Astrocyte of the hippocampus (primary cell): ENCODE measurements at regions not wholly inside any gene's neighbourhood (a gene's known extent, or its start where the extent isn't known, plus 50 kb on each side); places are given as distances from the start of the nearest gene placed in this dataset.
"Not testable (repeated sequence)": the region's sequence is repeated elsewhere in the genome, so short reads cannot be mapped to it uniquely, and the experiment has no call there.

Source experiments
- DNase-seq: peaks from one replicate; pipeline ENCODE4 v3.0.0; 2011; ENCODE audit warnings: low read depth, low spot score

DNA sequence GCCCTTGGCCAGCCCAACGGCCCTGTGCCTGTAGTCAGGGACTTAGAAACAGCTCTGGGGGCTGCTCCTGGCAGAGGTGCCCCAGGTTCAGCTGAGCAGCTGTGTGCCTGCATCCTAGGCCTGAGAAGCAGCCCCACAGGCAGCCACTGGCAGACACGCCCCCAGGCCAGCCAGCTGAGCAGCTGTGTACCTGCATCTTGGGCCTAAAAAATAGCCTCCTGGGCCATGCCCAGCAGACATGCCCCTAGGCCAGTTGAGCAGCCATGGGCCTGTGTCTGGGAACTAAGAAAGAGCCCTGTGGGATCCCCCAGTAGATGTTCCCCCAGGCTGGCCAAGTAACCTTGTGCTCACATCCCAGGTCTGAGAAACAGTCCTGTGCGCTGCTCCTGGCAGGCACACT lies 64.0 kb downstream of the TBR1 start:
- no peak for DNase-seq

DNA sequence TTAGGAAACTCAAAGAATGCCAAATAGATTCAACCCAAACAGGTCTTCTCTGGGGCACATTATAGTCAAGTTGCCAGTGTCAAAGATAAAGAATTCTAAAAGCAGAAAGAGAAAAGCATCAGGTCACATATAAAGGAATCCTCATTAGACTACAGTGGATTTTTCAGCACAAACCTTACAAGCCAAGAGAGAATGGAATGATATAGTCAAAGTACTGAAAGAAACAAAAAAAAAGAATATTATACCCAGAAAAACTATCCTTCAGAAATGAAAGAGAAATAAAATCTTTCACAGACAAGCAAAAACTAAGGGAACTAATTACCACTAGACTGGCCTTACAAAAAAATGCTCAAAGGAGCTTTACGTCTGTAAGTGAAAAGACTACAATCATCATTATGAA lies 65.5 kb downstream of the TBR1 start:
- DNase-seq, result no peak

GRCh38 chr2:161484061-161484460 lies 68.0 kb downstream of the TBR1 start:
- DNase-seq, result no peak

GRCh38 chr2:161486111-161486510 lies 70.0 kb downstream of the TBR1 start:
- peak; percentile 14 for DNase-seq

DNA sequence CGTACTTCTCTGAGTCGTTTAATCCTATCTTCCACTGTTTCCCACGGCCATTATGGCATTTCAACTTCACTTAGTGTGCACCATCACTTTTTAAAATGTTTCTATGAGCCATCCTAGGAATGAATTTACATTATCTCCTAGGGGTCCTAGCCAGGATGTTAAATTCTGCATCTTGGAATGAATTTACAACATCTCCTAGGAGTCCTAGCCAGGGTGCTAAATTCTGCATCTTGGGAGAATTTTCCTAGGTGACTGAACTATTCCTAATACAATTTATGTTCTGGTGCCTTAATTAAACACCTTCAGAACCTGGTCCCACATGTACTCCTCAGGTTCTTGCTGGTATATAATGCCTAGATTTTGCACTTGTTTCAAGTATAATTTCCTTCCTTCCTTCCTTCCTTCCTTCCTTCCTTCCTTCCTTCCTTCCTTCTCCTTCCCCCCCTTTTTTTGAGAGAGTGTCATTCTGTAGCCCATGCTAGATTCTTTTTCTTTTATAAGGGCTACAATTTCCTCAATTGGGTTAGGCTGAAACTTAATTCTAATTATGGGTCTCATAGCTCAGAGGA lies 72.1 kb downstream of the TBR1 start:
- DNase-seq, result no peak

- DNase-seq, result no peak
Measured at GRCh38 chr2:161488879-161489278, 72.8 kb downstream of the TBR1 start.

DNA sequence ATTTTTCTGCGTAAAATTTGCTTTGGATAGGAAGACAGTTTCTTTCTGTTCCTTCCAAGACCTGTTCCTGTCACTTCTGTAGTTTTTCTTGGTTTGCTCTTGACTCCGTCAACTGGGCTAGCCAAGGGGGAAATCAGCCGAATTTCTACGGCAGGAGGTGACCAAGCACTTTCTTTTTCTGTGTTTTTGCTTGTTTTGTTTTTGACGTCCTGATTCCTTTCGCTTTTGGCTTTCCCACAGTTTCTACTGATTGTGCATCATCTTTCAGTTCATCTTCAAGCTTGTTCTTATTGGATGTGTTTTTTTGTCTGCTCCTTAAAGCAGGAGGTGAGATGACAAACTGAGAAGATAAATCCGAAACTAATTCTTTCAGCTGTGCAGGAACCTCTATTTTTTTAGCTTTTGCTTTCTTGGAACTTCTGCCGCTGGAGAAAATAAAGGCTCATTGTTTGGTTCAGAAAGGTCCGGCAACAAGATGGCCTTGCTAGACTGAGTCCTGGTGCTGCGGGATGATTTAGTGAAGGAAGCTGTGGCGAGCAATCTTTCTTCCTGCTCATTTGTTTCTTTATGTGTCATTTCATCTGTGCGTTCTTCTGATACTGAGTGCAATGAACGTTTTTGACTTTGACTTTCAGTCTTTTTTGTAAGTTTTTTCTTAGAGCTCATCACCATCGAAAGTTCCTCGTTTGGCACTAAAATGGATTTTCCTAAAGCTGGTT lies 85.0 kb downstream of the TBR1 start:
- DNase-seq, result not testable (repeated sequence)

- not testable (repeated sequence) for DNase-seq
Measured at GRCh38 chr2:161502279-161502678, 86.2 kb downstream of the TBR1 start.

GRCh38 chr2:161504628-161505289 lies 88.7 kb downstream of the TBR1 start:
- peak; percentile 31 for DNase-seq

- not testable (repeated sequence) for DNase-seq
Measured at GRCh38 chr2:161505466-161505865, 89.4 kb downstream of the TBR1 start.

DNA sequence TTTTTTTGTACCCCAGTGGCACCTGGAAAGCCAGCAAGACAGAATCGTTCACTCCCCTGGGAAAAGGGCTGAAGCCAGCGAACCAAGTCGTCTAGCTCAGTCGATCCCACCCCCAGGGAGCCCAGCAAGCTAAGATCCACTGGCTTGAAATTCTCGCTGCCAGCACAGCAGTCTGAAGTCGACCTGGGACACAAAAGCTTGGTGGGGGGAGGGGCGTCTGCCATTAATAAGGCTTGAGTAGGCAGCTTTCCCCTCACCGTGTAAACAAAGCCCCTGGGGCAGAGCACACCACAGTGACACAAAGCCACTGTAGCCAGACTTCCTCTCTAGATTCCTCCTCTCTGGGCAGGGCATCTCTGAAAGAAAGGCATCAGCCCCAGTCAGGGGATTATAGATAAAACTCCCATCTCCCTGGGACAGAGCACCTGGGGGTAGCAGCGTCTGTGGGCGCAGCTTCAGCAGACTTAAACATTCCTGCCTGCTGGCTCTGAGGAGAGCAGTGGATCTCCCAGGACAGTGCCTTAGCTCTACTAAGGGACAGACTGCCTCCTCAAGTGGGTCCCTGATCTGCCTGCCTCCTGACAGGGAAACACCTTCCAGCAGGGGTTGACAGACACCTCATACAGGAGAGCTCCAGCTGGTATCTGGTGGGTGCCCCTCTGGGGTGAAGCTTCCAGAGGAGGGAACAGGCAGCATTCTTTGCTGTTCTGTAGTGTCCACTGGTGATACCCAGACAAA lies 97.4 kb downstream of the TBR1 start:
- DNase-seq, result not testable (repeated sequence)

DNA sequence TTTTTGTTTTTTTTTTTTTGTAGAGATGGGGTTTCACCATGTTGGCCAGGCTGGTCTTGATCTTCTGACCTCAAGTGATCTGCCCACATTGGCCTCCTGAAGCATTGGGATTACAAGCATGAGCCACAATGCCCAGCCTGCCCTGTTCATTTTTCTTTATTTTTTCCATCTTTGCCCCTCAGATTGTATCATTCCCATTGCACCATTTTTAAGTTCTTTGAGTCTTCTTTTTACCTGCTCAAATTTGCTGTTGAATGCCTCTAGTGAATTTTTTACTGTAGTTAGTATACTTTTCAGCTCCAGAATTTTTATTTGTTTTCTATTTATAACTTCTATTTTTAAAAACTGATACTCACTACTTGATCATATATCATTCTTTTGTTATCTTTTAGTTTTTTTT lies 101.4 kb upstream of the SLC4A10 start:
- DNase-seq, result no peak

GRCh38 chr2:161533218-161533617 lies 91.0 kb upstream of the SLC4A10 start:
- no peak for DNase-seq

- DNase-seq, result no peak
Measured at GRCh38 chr2:161546635-161547034, 77.6 kb upstream of the SLC4A10 start.

DNA sequence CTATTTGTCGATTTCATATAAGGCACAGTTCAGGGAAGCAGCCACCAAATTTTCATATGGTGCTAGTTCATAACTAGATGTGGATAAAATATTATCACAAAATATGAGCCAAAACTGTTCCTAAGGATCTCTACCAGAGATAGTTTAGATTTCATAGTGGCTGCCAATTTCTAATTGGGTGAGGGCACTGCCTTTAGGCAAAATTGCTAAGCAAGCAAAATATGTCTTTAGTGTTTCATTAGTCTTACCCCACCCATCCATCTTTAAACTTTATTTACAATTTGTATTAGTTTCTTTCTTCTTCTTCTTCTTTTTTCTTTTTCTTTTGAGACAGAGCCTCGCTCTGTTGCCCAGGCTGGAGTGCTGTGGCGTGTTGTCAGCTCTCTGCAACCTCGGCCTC lies 77.1 kb upstream of the SLC4A10 start:
- DNase-seq, result no peak

DNA sequence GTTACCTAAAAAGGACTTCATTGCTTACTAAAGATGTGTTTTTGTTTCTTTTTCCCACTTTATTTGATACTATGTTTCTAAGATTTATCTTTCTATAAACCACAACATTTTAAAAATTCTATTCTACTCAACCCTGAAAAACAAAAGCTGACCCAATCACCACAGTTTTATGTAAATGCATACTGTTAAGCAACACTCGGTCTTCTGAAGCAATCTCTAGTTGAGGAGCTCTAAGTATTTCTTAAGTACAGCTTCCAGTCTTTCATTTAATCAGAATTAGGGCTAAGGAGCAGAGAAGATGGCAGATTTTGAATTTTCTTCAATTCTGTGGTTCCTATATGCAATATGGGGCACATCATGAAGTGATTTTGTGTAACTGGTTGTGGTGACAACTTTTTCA lies 72.2 kb upstream of the SLC4A10 start:
- DNase-seq, result no peak

DNA sequence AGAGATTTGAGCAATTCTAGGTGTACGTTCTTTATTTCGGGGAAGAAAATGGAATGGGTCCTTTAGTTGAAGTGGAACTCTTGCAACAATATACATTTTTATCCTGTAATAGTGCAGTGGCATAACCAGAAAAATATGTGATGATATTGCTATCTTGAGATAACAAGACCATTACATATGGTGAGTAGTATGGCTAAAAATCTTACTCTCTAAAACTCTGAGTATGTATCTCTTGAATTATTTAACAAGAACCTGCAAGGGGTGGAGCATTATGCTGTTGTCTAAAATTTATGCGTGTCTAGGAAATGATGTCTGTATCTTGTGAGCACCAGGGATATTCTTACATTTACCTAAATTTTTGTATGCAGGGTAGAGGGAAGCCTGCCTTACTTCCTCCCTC lies 68.4 kb upstream of the SLC4A10 start:
- DNase-seq, result no peak

GRCh38 chr2:161556440-161556839 lies 67.8 kb upstream of the SLC4A10 start:
- DNase-seq, result no peak

GRCh38 chr2:161557538-161557937 lies 66.7 kb upstream of the SLC4A10 start:
- DNase-seq, result no peak

GRCh38 chr2:161564906-161565305 lies 59.3 kb upstream of the SLC4A10 start:
- no peak for DNase-seq

- DNase-seq, result no peak
Measured at GRCh38 chr2:161569401-161569800, 54.8 kb upstream of the SLC4A10 start.

- peak; percentile 8 for DNase-seq
Measured at GRCh38 chr2:161570424-161571050, 53.7 kb upstream of the SLC4A10 start.
